ENCODE measurements at regions not wholly inside any gene's neighbourhood (a gene's known extent, or its start where the extent isn't known, plus 50 kb on each side); places are given as distances from the start of the nearest gene placed in this dataset.

DNA sequence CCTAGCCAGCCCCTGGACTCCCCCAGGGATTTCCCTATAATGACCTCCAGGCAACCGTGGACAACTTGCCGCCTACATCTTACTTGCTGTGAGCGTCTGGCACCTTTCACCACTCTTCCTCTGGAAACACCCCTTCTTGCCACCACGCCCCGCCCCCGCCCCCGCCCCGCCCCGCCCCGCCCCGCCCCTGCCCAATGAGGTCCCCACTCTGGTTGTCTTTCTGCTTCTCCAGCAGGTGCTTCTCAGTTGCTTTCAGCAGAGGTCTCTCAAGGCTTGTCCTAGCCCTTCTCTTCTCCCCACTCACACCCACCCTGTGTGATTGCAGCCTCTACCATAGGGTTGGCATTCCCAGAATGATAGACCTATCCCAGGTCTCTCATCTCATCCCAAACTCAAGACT is 214.5 kb downstream of the EN1 start:
- Histone ChIP-seq H3K36me3 (ENCODE audit: control insufficient read depth, insufficient read depth, low read length) (no peaks in the 10 kb centered on the region), H3K27me3 (ENCODE audit: control insufficient read depth, insufficient read depth, low read length) (no peaks in the 10 kb centered on the region), H3K4me1 (ENCODE audit: control insufficient read depth, insufficient read depth, low read length) (peaks cover 11% of the 10 kb centered on the region), H3K9me3 (ENCODE audit: control insufficient read depth, insufficient read depth, low read length) (no peaks in the 10 kb centered on the region), H3K4me3 (ENCODE audit: low read depth, low read length) (no peak overlapping the region), H3K9ac (ENCODE audit: low read depth, low read length) (no peak overlapping the region)

DNA sequence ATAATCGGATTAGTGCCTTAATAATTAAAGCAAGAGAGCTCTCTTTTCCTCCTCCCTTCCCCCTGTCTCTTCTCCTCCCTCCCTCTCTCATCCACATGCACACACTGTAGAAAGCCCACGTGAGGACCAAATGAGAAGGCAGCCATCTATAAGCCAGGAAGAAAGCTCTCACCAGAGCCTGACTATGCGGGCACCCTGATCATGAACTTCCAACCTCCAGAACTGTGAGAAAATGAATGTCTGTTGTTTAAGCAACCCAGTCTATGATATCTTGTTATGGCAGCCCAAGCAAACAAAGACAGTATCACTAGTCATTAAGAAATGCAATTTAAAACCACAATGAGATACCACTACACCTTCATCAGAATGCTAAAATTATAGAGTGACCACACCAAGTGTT is 220.3 kb downstream of the EN1 start:
- Histone ChIP-seq H3K9ac (ENCODE audit: low read depth, low read length) (no peak overlapping the region), H3K4me1 (ENCODE audit: control insufficient read depth, insufficient read depth, low read length) (no peaks in the 10 kb centered on the region), H3K27me3 (ENCODE audit: control insufficient read depth, insufficient read depth, low read length) (no peaks in the 10 kb centered on the region), H3K9me3 (ENCODE audit: control insufficient read depth, insufficient read depth, low read length) (peaks cover 3% of the 10 kb centered on the region), H3K36me3 (ENCODE audit: control insufficient read depth, insufficient read depth, low read length) (no peaks in the 10 kb centered on the region), H3K4me3 (ENCODE audit: low read depth, low read length) (no peak overlapping the region)

DNA sequence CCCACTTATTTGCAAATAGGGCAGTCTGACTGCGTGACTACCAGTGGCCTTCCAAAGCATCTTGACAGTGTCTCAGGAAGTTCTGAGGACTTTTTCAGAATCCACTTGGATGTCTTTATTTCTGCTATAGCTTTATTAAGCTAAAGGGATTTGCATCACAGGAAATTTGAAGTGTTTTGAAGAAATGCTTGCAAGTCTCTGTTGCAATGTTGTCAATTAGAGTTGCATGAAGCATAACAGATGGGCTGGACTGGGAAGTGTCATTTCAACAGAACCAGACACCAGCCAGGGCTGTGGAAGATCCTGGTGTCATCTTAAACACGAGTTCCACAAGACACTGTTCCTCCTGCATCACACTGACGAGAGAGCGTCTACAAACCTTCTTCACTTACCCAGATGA is 224.5 kb downstream of the EN1 start:
- Histone ChIP-seq H3K9ac (ENCODE audit: low read depth, low read length) (no peak overlapping the region), H3K4me1 (ENCODE audit: control insufficient read depth, insufficient read depth, low read length) (no peaks in the 10 kb centered on the region), H3K27me3 (ENCODE audit: control insufficient read depth, insufficient read depth, low read length) (no peaks in the 10 kb centered on the region), H3K4me3 (ENCODE audit: low read depth, low read length) (no peak overlapping the region), H3K36me3 (ENCODE audit: control insufficient read depth, insufficient read depth, low read length) (no peaks in the 10 kb centered on the region), H3K9me3 (ENCODE audit: control insufficient read depth, insufficient read depth, low read length) (peaks cover 3% of the 10 kb centered on the region)

DNA sequence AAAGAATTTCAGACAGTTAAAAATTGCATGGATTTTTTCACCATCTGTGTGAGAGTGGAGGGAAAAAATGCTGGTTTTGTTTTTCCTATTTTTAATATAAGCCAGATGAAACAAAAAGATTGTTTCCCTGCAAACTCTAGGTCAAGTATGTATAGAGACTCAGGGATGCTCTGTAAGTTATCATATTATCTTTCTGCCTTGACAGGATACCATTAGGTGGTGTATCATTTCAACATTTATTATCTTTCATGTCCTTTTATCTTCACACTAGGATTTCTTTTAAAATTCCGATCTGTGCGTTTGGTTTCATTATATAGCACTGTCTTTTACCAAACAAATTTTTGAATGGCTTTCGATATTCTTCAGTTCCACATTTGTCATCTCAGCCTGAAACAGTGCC is 225.3 kb downstream of the EN1 start:
- no peaks in the 10 kb centered on the region for H3K4me1 ChIP-seq (ENCODE audit: control insufficient read depth, insufficient read depth, low read length)
- no peaks in the 10 kb centered on the region for H3K9me3 ChIP-seq (ENCODE audit: control insufficient read depth, insufficient read depth, low read length)
- no peak overlapping the region for H3K9ac ChIP-seq (ENCODE audit: low read depth, low read length)
- H3K36me3 ChIP-seq (ENCODE audit: control insufficient read depth, insufficient read depth, low read length): no peaks in the 10 kb centered on the region
- no peaks in the 10 kb centered on the region for H3K27me3 ChIP-seq (ENCODE audit: control insufficient read depth, insufficient read depth, low read length)
- no peak overlapping the region for H3K4me3 ChIP-seq (ENCODE audit: low read depth, low read length)

DNA sequence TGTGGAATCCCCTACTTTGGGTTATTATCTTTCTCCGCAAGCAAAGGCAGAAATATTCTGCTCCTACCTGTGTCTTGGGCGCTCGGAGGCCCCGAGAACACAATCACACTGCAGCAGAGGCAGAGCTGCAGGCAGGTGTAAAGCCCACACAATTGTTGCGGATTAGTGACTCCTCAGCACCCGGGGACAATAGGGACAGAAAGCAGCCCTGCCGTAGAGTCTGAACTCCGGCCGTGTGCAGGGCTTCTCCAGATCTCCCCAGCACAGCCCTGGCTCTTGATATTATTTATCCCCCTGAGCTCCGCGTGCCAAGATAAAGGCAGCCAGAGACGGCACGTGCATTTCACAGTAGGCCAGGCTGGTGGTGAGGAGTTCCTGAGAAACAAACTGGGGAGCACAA is 229.2 kb downstream of the EN1 start:
- Histone ChIP-seq H3K4me3 (ENCODE audit: low read depth, low read length) (no peak overlapping the region), H3K4me1 (ENCODE audit: control insufficient read depth, insufficient read depth, low read length) (peaks cover 3% of the 10 kb centered on the region), H3K27me3 (ENCODE audit: control insufficient read depth, insufficient read depth, low read length) (no peaks in the 10 kb centered on the region), H3K9me3 (ENCODE audit: control insufficient read depth, insufficient read depth, low read length) (no peaks in the 10 kb centered on the region), H3K36me3 (ENCODE audit: control insufficient read depth, insufficient read depth, low read length) (no peaks in the 10 kb centered on the region), H3K9ac (ENCODE audit: low read depth, low read length) (no peak overlapping the region)

DNA sequence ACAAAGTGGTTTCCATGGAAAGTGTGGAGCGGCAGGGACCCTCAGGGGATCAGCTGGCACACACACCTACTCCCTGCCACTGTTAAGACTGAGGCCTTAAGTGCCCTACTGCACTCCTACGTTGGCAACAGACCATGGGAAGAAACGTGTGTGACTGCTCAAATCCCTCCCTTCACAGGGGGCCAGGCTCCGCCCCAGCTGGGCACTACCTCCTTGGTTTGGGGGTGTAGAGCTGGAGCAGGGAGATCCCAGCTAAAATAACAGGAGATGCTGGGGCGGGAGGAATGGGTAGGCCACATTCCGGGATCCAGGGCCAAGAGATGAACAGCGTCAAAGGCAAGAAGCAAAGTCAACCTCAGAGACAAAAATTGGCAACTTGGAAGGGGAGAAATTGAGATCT is 231.0 kb downstream of the EN1 start:
- Histone ChIP-seq H3K36me3 (ENCODE audit: control insufficient read depth, insufficient read depth, low read length) (no peaks in the 10 kb centered on the region), H3K4me1 (ENCODE audit: control insufficient read depth, insufficient read depth, low read length) (peaks cover 3% of the 10 kb centered on the region), H3K27me3 (ENCODE audit: control insufficient read depth, insufficient read depth, low read length) (no peaks in the 10 kb centered on the region), H3K9ac (ENCODE audit: low read depth, low read length) (no peak overlapping the region), H3K9me3 (ENCODE audit: control insufficient read depth, insufficient read depth, low read length) (no peaks in the 10 kb centered on the region), H3K4me3 (ENCODE audit: low read depth, low read length) (no peak overlapping the region)

DNA sequence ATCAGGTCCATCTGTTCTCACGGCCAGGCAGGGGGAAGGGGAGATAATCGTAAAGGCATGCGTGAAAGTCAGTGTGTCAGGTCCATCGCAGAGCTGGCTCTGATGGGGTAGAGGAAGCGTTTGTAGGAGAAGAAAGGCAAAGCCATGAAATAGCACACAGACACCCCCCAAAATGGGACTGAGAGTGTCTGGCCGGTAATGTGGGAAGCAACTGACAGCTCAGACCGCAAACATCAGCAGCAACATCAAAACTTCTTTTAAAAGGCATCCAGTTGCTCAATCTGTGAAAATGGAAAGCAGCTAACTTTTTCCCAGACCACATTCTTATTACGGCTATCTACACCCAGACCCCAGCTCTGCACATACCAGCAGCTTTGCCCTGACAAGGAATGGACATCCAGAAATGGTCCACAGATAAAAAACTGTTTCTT is 232.6 kb downstream of the EN1 start:
- no peaks in the 10 kb centered on the region for H3K27me3 ChIP-seq (ENCODE audit: control insufficient read depth, insufficient read depth, low read length)
- no peaks in the 10 kb centered on the region for H3K9me3 ChIP-seq (ENCODE audit: control insufficient read depth, insufficient read depth, low read length)
- H3K36me3 ChIP-seq (ENCODE audit: control insufficient read depth, insufficient read depth, low read length): no peaks in the 10 kb centered on the region
- H3K4me3 ChIP-seq (ENCODE audit: low read depth, low read length): no peak overlapping the region
- H3K9ac ChIP-seq (ENCODE audit: low read depth, low read length): no peak overlapping the region
- peaks cover 3% of the 10 kb centered on the region for H3K4me1 ChIP-seq (ENCODE audit: control insufficient read depth, insufficient read depth, low read length)

DNA sequence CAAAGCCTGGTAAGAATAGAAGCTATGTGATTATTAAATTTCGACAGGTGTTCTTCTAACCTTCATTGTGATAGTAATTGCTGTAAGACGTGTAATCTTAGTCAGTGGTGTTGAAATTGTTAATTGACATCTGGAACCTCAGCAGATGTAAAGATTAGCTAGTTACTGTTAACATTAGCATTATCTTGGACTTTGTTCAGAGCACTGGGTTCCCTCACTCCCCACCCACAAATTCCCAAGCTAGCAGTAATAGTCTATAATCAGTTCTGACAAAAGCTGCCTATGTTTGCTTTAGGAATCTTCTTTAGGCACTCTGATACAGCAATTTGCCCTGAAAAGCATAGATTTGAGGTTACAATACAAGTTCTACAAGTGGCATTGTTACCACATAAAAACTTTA is 233.7 kb downstream of the EN1 start:
- no peak overlapping the region for H3K9ac ChIP-seq (ENCODE audit: low read depth, low read length)
- H3K9me3 ChIP-seq (ENCODE audit: control insufficient read depth, insufficient read depth, low read length): no peaks in the 10 kb centered on the region
- H3K36me3 ChIP-seq (ENCODE audit: control insufficient read depth, insufficient read depth, low read length): no peaks in the 10 kb centered on the region
- no peaks in the 10 kb centered on the region for H3K27me3 ChIP-seq (ENCODE audit: control insufficient read depth, insufficient read depth, low read length)
- H3K4me3 ChIP-seq (ENCODE audit: low read depth, low read length): no peak overlapping the region
- peaks cover 3% of the 10 kb centered on the region for H3K4me1 ChIP-seq (ENCODE audit: control insufficient read depth, insufficient read depth, low read length)

DNA sequence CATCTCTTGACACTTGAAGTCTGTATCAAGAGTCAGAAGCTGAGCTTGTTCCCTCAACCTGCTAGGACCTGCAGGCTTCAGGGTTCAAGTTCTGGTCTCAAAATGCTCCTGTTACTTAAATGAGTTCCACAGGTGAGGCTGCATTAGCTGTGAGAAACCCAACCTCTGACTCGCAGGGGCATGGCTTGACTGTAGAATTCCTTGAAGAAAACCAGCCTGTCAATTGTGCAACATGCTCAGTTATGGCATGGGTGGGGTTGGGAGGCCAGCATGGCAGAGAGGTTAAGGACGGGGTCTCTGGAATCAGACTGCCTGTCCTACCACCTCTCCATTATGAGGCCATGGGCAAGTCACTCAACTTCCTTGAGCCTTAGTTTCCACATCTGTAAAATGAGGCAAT is 235.8 kb downstream of the EN1 start:
- Histone ChIP-seq H3K9ac (ENCODE audit: low read depth, low read length) (no peak overlapping the region), H3K36me3 (ENCODE audit: control insufficient read depth, insufficient read depth, low read length) (no peaks in the 10 kb centered on the region), H3K9me3 (ENCODE audit: control insufficient read depth, insufficient read depth, low read length) (no peaks in the 10 kb centered on the region), H3K27me3 (ENCODE audit: control insufficient read depth, insufficient read depth, low read length) (no peaks in the 10 kb centered on the region), H3K4me3 (ENCODE audit: low read depth, low read length) (no peak overlapping the region), H3K4me1 (ENCODE audit: control insufficient read depth, insufficient read depth, low read length) (peaks cover 3% of the 10 kb centered on the region)

DNA sequence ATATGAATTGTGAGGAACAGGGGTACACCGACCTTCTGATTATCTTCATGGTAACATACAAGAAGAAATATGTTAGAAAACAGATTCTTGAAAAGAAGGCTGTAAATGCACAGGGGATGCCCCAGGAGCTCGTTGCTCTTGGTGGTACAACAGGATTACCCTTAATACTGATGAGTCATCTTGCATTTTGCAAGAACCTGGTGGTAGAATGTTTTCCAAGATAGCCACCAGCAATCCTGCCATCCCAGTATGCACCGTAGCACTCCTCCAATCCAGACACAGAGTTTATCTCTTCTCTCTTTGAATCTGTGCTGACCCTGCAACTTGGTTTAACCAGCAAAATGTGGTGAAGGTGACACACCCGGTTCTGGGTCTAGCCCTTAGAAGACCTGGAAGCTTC is 238.3 kb downstream of the EN1 start:
- Histone ChIP-seq H3K36me3 (ENCODE audit: control insufficient read depth, insufficient read depth, low read length) (no peaks in the 10 kb centered on the region), H3K4me1 (ENCODE audit: control insufficient read depth, insufficient read depth, low read length) (no peaks in the 10 kb centered on the region), H3K9ac (ENCODE audit: low read depth, low read length) (no peak overlapping the region), H3K4me3 (ENCODE audit: low read depth, low read length) (no peak overlapping the region), H3K27me3 (ENCODE audit: control insufficient read depth, insufficient read depth, low read length) (no peaks in the 10 kb centered on the region), H3K9me3 (ENCODE audit: control insufficient read depth, insufficient read depth, low read length) (no peaks in the 10 kb centered on the region)

DNA sequence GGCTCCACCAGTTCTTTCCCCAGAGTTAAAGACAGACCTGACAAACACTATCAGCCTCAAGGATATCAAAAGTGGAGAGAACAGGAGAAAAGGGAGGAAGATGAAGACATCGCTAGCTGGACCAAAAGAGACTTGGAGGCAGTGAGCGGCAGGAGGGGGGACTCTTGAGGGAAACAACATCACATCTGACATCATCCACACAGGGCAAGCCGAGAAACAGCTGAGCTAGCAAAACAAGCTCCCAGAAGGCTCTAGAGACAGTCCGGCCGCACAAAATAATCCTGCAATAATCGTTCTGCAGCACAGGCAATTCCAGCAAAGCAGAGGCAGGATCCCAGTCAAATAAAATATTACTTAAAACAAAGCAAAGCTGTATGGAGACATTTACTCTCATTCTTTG is 239.8 kb downstream of the EN1 start:
- H3K9me3 ChIP-seq (ENCODE audit: control insufficient read depth, insufficient read depth, low read length): no peaks in the 10 kb centered on the region
- H3K9ac ChIP-seq (ENCODE audit: low read depth, low read length): no peak overlapping the region
- no peaks in the 10 kb centered on the region for H3K27me3 ChIP-seq (ENCODE audit: control insufficient read depth, insufficient read depth, low read length)

DNA sequence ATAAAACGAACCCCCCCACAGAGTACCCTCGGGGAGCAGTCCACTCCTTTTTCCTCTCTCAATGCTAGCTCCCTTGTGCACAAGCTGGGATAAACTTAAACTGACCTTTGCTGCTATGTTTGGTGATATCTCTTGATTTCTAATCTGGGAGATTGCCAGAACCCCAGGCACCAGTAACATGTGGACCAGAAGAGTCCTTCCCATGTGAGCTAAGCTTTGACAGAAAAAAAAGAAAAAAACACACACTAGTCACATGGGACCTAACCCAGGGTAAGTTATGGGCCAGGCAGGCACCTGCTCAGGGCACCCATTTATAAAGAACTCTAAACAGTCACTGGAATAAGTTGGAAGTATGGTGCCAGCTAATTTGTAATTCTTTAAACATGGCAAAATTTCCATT is 242.6 kb downstream of the EN1 start:
- H3K27me3 ChIP-seq (ENCODE audit: control insufficient read depth, insufficient read depth, low read length): no peaks in the 10 kb centered on the region
- no peaks in the 10 kb centered on the region for H3K4me1 ChIP-seq (ENCODE audit: control insufficient read depth, insufficient read depth, low read length)
- peaks cover 7% of the 10 kb centered on the region for H3K9me3 ChIP-seq (ENCODE audit: control insufficient read depth, insufficient read depth, low read length)
- no peak overlapping the region for H3K4me3 ChIP-seq (ENCODE audit: low read depth, low read length)
- H3K9ac ChIP-seq (ENCODE audit: low read depth, low read length): no peak overlapping the region
- H3K36me3 ChIP-seq (ENCODE audit: control insufficient read depth, insufficient read depth, low read length): no peaks in the 10 kb centered on the region

More for the DNA sequence above, 239.8 kb downstream of the EN1 start:
- Histone ChIP-seq H3K36me3 (ENCODE audit: control insufficient read depth, insufficient read depth, low read length) (no peaks in the 10 kb centered on the region), H3K4me1 (ENCODE audit: control insufficient read depth, insufficient read depth, low read length) (no peaks in the 10 kb centered on the region), H3K4me3 (ENCODE audit: low read depth, low read length) (no peak overlapping the region)

DNA sequence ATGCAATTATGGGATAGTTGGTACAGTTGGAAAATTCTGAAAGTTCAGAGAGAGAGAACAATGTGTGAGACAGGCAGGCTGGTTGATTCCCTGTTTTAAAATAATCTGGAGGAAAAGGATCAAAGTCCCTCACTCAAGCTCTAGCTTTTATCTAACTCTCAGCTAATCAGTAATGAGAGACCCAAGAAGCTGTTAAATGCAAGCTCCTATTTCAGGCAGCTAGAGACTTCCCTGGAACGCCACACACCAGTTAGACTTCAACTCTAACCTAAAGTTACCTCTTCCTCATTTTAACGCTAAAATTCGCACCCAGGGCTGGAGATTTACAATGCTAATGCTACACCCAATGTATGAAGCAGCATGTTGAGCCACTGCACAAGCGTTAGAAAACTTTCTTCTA is 243.1 kb downstream of the EN1 start:
- no peaks in the 10 kb centered on the region for H3K27me3 ChIP-seq (ENCODE audit: control insufficient read depth, insufficient read depth, low read length)
- no peak overlapping the region for H3K4me3 ChIP-seq (ENCODE audit: low read depth, low read length)
- H3K4me1 ChIP-seq (ENCODE audit: control insufficient read depth, insufficient read depth, low read length): no peaks in the 10 kb centered on the region
- no peak overlapping the region for H3K9ac ChIP-seq (ENCODE audit: low read depth, low read length)
- H3K36me3 ChIP-seq (ENCODE audit: control insufficient read depth, insufficient read depth, low read length): no peaks in the 10 kb centered on the region
- H3K9me3 ChIP-seq (ENCODE audit: control insufficient read depth, insufficient read depth, low read length): peaks cover 7% of the 10 kb centered on the region
